Neuron (in vitro differentiated cells): ENCODE measurements at regions not wholly inside any gene's neighbourhood (a gene's known extent, or its start where the extent isn't known, plus 50 kb on each side); places are given as distances from the start of the nearest gene placed in this dataset.
"Not testable (repeated sequence)": the region's sequence is repeated elsewhere in the genome, so short reads cannot be mapped to it uniquely, and the experiment has no call there.

ENCODE experiments used
- H2AFZ ChIP-seq: one replicate; pipeline ENCODE4 v1.6.1; 2013; ENCODE audit warnings: low read depth, mild to moderate bottlenecking, inconsistent platforms, low read length, moderate library complexity
- H3K27me3 ChIP-seq: one replicate; pipeline ENCODE4 v1.6.1; 2013; ENCODE audit warnings: low read length; ENCODE audit not compliant: insufficient read depth
- H3K36me3 ChIP-seq: one replicate; pipeline ENCODE4 v1.6.1; 2013; ENCODE audit warnings: low read length; ENCODE audit not compliant: insufficient read depth
- H3K4me1 ChIP-seq: one replicate; pipeline ENCODE4 v1.6.1; 2013; ENCODE audit warnings: low read length; ENCODE audit not compliant: insufficient read depth
- H3K4me3 ChIP-seq: 2 replicates; pipeline ENCODE4 v1.5.1; 2013; ENCODE audit warnings: mild to moderate bottlenecking, low read length, moderate library complexity
- H3K9me3 ChIP-seq: one replicate; pipeline ENCODE4 v1.6.1; 2013; ENCODE audit warnings: low read length

DNA sequence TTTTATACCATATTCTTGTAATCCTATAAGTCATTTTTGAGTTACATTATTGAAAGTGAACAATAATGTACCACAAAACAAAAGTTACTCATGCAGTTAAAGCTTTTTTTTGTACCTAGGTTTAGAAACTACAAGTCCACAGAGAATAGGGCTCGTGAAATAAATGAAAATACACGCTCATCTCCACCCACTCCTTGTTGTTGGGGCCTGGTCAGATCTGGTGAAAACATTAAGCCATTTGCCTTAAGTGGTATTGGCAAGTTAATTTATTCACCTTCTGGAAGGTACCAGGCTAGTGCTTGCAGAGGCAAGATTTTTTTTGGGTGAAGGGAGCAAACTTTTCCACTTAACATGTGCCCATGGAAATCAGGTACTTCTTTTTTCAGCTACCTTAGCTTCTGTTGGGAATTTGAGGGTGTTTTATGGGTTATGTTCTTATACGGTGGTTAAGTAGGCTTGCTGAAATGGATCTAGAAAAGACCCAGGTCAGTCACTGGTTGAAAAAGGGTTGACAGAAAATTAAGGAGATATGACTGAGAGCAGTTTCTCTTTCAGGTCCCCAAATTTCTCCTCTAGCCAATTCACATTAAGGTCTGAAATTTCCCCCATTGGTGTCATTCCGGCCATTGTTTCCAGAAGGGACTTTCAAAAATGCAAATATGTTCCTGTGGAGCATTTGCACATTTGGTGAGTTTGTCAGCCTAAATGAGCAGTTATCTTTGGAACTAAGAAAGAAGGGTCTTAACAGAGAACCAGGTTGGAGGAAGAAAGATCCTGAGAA lies 143.3 kb downstream of the KCNRG start:
- no peak overlapping the region for H2AFZ ChIP-seq

GRCh38 chr13:50159607-50160006 lies 144.4 kb downstream of the KCNRG start:
- H3K9me3 ChIP-seq: no peaks in the 10 kb centered on the region
- H2AFZ ChIP-seq: no peak overlapping the region
- no peaks in the 10 kb centered on the region for H3K27me3 ChIP-seq
- H3K4me3 ChIP-seq: no peak overlapping the region
- H3K36me3 ChIP-seq: no peaks in the 10 kb centered on the region
- H3K4me1 ChIP-seq: peaks cover 42% of the 10 kb centered on the region

More for the DNA sequence above, 143.3 kb downstream of the KCNRG start:
- no peaks in the 10 kb centered on the region for H3K9me3 ChIP-seq
- H3K36me3 ChIP-seq: no peaks in the 10 kb centered on the region
- H3K4me3 ChIP-seq: no peak overlapping the region
- no peaks in the 10 kb centered on the region for H3K27me3 ChIP-seq
- peaks cover 46% of the 10 kb centered on the region for H3K4me1 ChIP-seq

- H3K27me3 ChIP-seq: no peaks in the 10 kb centered on the region
- H3K4me3 ChIP-seq: no peak overlapping the region
- H3K4me1 ChIP-seq: peaks cover 37% of the 10 kb centered on the region
- H3K36me3 ChIP-seq: no peaks in the 10 kb centered on the region
- H3K9me3 ChIP-seq: no peaks in the 10 kb centered on the region
- H2AFZ ChIP-seq: no peak overlapping the region
These were observed 145.8 kb downstream of the KCNRG start for GRCh38 chr13:50161052-50161451.

- H3K4me3 ChIP-seq: no peak overlapping the region
- no peak overlapping the region for H2AFZ ChIP-seq
- H3K36me3 ChIP-seq: no peaks in the 10 kb centered on the region
- H3K27me3 ChIP-seq: no peaks in the 10 kb centered on the region
- H3K4me1 ChIP-seq: peaks cover 30% of the 10 kb centered on the region
- no peaks in the 10 kb centered on the region for H3K9me3 ChIP-seq
These were observed 146.8 kb downstream of the KCNRG start for GRCh38 chr13:50162001-50162400.

DNA sequence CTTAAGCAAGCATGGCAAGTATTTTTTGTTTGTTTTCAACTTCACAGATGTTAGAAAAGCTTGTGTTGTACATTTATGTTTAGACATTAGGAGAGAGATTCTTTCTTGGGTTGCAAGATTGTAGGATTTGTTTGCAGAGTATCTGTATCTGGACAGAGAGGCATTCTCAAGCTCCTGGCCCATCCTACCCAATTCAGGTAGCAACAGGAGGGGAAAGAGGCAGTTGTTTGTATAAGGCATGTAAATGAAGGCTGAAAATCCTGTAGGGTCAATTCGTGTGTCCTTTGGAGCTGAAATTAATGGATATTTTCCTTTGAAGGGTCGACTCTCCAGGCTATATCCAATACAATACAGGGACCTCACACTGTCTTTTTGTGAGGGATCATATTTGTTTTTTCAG lies 147.3 kb downstream of the KCNRG start:
- no peak overlapping the region for H3K4me3 ChIP-seq
- no peaks in the 10 kb centered on the region for H3K36me3 ChIP-seq
- H2AFZ ChIP-seq: no peak overlapping the region
- no peaks in the 10 kb centered on the region for H3K9me3 ChIP-seq
- no peaks in the 10 kb centered on the region for H3K27me3 ChIP-seq
- H3K4me1 ChIP-seq: peaks cover 25% of the 10 kb centered on the region

- no peak overlapping the region for H2AFZ ChIP-seq
- H3K36me3 ChIP-seq: no peaks in the 10 kb centered on the region
- peaks cover 4% of the 10 kb centered on the region for H3K4me1 ChIP-seq
- H3K4me3 ChIP-seq: no peak overlapping the region
- H3K27me3 ChIP-seq: no peaks in the 10 kb centered on the region
- H3K9me3 ChIP-seq: no peaks in the 10 kb centered on the region
These were observed 152.1 kb downstream of the KCNRG start for GRCh38 chr13:50167224-50167947.

GRCh38 chr13:50167967-50168366 lies 152.7 kb downstream of the KCNRG start:
- H3K27me3 ChIP-seq: no peaks in the 10 kb centered on the region
- no peaks in the 10 kb centered on the region for H3K9me3 ChIP-seq
- no peak overlapping the region for H2AFZ ChIP-seq
- no peaks in the 10 kb centered on the region for H3K4me1 ChIP-seq
- H3K4me3 ChIP-seq: no peak overlapping the region
- H3K36me3 ChIP-seq: no peaks in the 10 kb centered on the region

GRCh38 chr13:50168786-50169185 lies 153.5 kb downstream of the KCNRG start:
- Histone ChIP-seq H3K36me3 (no peaks in the 10 kb centered on the region), H3K9me3 (no peaks in the 10 kb centered on the region), H3K4me3 (no peak overlapping the region), H3K4me1 (no peaks in the 10 kb centered on the region), H2AFZ (no peak overlapping the region), H3K27me3 (no peaks in the 10 kb centered on the region)

DNA sequence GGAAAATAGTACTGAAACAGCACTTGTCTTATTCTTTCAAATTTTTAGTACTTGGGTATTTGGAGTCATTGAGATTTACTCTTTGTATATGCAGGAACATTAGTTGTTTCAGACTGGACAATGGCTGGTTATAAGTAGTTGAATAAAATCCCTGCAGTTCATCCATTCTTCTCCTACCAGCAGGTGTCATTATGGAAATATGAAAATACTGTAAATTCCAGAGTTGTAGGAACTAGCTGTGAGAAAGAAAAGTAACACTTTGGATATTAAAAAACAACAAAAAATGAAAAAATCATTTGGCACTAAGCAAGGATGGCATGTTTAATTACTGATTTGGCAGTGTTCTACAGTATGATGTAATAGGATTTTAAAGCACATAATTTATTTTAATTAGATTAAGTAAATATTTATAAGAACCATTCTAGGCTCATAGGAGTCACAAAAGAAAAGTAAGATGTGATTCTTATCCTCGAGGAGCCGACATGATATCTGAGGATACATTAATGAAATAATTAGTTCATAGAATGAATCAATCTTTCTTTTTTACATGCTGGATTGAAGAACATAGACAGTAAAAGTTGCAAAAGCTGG lies 155.3 kb downstream of the KCNRG start:
- Histone ChIP-seq H3K4me3 (no peak overlapping the region), H3K36me3 (no peaks in the 10 kb centered on the region), H3K27me3 (no peaks in the 10 kb centered on the region), H3K9me3 (no peaks in the 10 kb centered on the region), H2AFZ (no peak overlapping the region), H3K4me1 (no peaks in the 10 kb centered on the region)

- Histone ChIP-seq H3K9me3 (no peaks in the 10 kb centered on the region), H2AFZ (no peak overlapping the region), H3K4me1 (no peaks in the 10 kb centered on the region), H3K4me3 (no peak overlapping the region), H3K36me3 (no peaks in the 10 kb centered on the region), H3K27me3 (no peaks in the 10 kb centered on the region)
These were observed 156.5 kb downstream of the KCNRG start for GRCh38 chr13:50171590-50172282.

- not testable (repeated sequence) for H3K36me3 ChIP-seq, H3K9me3 ChIP-seq, H3K27me3 ChIP-seq, H2AFZ ChIP-seq, H3K4me1 ChIP-seq, H3K4me3 ChIP-seq
These were observed 157.8 kb downstream of the KCNRG start for GRCh38 chr13:50173045-50173444.

GRCh38 chr13:50174630-50175029 lies 159.4 kb downstream of the KCNRG start:
- H2AFZ ChIP-seq: no peak overlapping the region

GRCh38 chr13:50179977-50180376 lies 164.7 kb downstream of the KCNRG start:
- H3K27me3 ChIP-seq: no peaks in the 10 kb centered on the region
- H3K36me3 ChIP-seq: no peaks in the 10 kb centered on the region
- no peaks in the 10 kb centered on the region for H3K4me1 ChIP-seq
- H3K4me3 ChIP-seq: no peak overlapping the region
- no peaks in the 10 kb centered on the region for H3K9me3 ChIP-seq
- no peak overlapping the region for H2AFZ ChIP-seq

More at GRCh38 chr13:50174630-50175029, 159.4 kb downstream of the KCNRG start:
- Histone ChIP-seq H3K9me3 (no peaks in the 10 kb centered on the region), H3K36me3 (no peaks in the 10 kb centered on the region), H3K4me1 (no peaks in the 10 kb centered on the region), H3K4me3 (no peak overlapping the region), H3K27me3 (no peaks in the 10 kb centered on the region)
